ENCODE measurements at regions not wholly inside any gene's neighbourhood (a gene's known extent, or its start where the extent isn't known, plus 50 kb on each side); places are given as distances from the start of the nearest gene placed in this dataset.

DNA sequence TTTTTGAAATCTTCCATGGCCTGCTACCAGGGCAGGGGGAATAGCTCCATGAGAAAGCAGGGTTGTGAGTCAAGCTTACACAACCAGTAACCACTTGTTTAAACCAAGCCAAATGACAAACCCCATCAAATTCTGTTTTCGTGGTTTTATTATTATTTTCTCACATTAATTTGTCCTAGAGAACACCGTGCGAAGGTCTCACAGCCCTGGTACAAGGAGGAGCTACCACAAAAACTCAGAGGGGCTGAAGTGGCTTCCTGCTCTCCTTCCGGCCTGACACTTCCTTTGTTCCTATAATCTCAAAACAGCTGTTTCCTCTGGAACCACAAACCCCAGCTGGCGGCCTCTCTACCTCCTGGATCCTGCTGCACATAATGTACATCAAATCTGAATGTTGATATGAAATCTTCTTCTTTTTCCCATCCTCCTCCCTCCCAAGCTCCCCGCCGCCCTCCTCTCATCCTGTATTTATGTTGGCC, 375.9 kb downstream of the MCTP2 start:
- DNase-seq (ENCODE audit: low spot score): peak; percentile 20

DNA sequence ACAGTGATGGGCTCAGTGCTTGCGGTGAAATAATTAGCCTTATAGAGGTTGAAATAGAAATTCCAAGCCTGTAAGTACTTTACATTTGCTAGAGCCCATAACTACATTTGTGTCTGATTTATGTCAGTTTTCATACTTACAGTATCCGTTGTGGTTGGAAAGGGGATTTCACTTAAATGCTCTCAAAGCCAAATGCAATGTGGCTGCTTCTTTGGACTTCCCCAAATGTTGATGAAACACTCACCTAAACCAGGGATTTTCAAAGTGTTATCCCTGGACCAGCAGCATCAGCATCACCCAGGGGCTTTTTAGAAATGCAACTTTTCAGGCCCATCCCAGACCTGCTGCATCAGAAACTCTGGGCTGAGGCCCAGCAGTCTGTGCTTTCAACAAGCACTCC, 378.7 kb downstream of the MCTP2 start:
- no peak for DNase-seq (ENCODE audit: low spot score)

DNA sequence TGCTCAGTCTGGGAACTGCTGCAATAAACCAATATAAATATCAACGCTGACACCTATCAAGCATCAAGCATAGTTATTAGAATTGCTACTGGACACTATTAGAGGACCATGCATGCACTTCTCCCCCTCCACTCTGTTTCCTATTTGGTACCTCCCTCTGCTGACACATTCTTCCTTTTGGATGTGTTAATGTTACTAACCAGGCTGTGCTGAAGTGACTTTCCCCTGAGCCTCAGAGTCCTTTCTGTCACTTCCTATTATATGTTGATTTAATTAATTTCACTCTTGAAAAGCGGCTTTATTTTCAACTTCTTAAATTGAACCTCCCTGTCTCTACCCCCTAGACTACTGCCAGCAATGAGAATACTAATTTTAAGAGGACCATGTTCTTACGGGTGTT, 379.1 kb downstream of the MCTP2 start:
- DNase-seq (ENCODE audit: low spot score): no peak

DNA sequence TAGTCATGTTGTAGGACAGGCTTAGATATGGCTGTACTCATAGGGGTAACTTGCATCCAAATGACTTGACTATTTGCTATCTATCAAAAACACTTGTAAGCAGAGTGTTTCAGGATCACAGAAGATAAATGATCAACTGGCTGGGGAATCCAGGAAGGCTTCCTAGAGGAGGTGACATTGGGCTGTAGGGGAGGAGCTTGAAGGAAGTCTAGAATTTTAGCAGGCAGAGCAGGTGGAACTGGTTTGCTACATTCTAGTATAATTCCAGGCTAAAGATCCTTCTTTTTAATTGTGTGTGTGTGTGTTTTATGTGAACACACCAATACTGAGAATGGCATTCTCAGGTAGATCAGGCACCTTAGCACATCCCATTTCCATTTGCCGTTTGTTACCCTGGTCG, 380.3 kb downstream of the MCTP2 start:
- no peak for DNase-seq (ENCODE audit: low spot score)

DNA sequence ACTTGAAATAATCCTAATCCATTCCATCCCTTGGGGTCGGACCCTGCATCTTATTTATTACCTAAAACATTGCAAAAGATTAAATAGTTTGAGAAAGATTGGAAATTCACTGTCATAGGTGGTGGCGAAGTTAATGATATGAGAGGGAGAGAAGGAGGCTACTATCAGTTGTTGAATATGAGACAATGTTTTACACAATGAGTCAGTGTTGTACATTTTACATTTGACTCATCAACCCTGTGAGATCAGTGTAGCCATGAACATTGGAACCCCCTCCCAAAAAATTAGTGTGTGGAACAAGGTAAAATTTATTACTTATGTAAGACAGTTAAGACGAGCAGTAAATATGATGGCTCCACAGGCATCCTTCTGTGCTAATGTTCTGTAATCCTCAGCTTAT, 384.3 kb downstream of the MCTP2 start:
- DNase-seq (ENCODE audit: low spot score): no peak

DNA sequence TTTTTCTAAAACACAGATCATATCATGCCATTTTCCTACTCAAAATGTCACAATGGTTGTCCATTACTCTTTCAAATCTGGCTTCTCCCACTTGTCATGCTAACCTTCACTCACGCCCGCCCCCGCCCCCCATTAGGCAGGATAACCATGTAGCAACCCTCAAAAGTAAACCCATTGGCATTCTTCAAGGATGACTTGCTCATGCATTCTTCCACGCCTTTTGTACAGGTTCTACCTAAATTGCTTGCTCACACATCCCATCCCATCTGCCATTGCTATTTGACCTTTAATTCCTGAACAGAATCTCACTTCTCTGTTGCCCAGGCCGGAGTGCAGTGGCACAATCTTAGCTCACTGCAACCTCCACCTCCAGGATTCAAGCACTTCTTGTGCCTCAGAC, 389.3 kb downstream of the MCTP2 start:
- no peak for DNase-seq (ENCODE audit: low spot score)

DNA sequence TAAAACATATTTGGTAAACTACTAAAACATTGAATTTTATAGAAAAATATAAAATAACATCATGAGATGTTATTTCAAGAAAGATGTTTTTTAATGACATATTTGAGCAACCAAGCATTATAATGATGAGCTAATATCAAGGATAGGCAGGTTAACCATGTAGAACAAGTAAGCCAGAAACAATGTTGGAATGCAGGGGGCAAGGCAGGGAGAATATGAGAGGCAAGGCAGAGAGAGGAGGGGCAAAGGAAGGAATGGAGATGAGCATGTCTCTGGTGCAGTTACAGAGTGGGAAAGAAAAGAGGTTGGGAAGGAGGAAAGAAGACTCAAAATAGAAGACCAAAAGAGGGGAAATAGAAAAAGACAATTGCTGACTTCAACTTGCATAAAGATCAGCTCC, 390.4 kb downstream of the MCTP2 start:
- DNase-seq (ENCODE audit: low spot score): no peak

DNA sequence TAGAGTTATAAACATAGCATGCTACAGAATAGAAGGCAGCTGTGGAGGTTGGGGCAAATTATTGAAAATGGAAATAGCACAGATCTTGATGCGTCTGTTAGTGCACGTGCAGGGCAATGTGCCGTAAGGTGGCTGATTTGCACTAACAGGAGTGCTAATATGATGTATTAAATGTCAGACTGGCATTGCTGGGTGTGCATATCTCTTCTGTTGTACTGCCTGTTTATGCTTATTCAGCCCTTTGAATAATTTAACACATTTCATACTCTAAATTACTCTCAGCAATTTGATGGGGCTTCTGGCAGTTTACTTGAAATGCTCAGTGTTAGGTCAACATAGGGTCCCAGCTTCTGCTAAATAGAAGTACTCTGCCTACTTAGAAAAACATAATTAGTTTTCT, 395.6 kb downstream of the MCTP2 start:
- DNase-seq (ENCODE audit: low spot score): no peak

DNA sequence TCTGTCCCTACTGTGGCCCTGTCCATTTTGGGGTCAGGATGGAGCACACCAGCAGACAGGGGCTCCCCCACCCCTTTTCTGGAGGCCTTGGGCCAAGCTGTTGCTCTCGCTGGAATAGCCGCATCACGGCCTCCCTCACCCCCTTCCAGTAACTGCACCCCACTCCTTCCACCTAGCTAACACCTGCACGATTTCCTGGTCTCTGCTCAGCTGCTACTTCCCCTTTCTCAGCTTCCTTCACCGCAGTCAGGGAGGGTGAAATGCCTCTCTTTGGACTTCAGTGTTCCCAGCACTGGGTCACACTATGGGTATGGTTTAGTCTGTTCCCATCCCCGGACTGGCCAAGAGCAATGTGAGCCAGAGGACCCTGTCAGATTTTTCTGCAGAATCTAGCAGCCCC, 400.2 kb downstream of the MCTP2 start:
- no peak for DNase-seq (ENCODE audit: low spot score)

DNA sequence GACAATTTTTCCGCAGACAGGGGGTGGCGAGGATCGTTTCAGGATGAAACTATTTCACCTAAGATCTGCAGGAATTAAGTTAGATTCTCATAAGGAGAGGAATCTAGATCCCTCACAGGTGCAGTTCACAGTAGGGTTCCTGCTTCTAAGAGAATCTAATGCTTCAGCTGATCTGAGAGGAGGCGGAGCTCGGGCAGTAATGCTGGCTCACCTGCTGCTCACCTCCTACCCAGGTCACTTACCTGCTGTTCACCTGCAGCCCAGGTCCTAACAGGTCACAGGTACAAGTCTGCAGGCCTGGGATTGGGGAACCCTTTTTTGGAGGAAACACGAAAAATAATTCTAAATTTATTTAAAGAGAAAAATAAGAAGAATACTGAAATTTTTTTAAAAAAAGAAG, 406.8 kb downstream of the MCTP2 start:
- DNase-seq (ENCODE audit: low spot score): no peak

DNA sequence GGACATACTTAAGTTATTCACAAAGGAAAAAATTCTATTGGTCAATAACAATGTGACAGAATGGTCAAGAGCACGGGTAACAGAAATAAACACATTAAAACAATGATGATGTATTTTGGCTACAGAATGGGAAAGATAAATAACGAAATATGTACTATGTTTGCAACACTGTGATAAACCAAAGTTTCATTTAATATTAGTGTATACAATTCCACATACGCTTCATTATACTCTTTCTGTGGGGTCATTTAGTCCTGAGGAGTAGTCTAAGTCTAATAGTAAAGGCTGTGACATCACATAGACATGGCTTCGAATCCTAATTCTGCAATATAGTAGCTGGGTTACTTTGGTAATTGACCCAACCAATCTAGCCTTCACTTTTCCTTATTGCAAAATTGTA, 408.3 kb downstream of the MCTP2 start:
- DNase-seq (ENCODE audit: low spot score): no peak

DNA sequence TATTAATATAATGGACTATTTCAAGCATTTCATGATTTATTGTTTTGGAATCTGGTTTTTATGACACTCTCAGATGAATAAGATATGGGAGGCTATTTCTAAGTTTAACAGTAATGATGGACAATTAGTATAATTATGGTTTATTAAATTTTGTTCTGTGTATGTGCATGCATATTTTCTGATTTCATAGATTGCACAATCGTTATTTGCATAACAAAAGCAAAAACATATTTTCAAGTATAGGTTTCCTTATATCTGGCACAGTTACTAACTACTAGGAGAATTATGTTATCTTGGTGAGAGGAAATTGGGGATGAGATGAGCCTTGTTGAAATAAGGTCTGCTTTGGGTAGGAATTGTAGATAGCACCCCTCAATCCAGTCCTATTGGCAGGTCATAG, 413.1 kb downstream of the MCTP2 start:
- DNase-seq (ENCODE audit: low spot score): no peak

DNA sequence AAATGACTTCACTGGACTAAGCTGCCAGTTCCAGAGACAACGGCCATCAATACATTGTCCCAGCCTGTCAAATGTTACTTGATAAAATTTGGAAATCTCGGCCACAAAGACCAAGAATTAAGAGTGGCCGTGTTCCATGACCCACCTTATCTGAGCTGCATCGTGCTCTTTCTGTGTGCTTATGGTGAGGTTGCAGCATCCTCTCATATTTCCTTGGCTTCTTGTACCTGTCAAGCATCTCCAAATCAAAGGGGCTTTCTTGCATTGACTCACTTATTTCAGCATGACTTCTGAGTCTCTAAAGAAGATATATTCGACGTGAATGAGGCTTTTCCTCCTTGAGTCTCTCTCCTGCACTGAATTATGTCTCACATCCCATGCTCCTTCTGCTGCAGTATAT, 421.7 kb downstream of the MCTP2 start:
- DNase-seq (ENCODE audit: low spot score): no peak

DNA sequence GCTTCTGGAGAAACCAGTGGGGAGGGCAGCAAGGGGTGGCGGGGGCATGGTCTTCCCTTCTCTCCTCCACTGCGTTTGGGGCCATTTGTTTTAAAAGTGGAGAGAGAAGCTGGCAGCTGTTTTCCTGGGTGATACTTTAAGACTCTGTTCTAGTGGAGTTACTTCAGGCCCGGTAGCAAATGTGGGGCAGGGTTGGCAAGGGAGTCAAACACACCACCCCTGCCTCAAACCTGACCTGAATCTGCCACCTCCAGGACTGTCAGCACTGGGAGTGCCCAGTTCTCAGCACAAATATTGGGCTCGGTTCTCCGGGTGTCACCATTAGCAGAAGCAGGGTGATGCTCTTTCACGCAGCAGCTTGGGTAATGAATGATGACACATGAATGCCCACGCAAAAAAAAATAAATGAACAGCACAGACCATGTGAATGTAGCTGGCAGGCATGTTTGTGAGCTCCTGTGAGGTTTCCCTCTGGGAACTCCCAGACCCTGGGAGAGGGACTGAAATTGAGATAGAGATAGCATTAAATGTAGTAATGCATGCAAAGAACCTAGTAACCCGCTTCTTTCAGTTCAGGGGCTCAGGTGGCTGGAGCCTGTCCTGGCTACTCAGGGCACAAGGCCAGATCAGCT, 424.0 kb downstream of the MCTP2 start:
- no peak for DNase-seq (ENCODE audit: low spot score)

DNA sequence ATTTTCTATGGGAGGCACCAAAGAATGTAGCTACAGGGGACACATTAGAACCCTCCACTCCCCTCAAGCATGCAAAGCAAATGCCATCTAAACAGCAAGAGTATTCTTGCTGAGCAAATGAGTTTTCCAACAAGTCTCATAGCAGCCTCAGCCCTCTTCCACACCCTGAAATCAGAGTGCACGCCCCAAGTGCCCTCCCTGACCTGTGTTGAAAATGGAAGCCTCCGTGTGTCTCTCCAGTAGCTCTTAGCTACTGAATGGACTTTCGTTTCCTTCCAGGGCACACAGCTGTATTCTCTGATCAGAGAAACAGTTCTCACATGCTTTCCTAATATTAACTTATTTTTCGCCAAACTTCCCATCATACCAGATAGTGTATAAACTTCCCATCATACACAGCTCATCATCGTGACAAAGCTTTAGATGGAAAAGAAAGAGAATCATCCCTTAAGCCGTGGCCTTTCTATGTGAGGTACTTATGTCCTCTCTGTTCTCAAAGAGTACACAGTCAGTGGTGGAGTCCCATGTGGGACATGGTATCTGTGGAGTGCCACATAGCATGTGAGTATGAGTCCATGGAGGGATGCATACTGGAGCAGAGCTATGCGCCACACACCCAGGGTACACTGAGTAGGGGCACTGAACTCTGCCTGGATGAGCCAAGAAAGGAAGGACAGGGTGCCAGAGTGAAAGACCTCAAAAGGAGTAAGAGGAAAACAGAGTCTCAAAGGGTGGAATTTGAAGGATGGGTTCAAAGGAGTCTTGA, 434.5 kb downstream of the MCTP2 start:
- no peak for DNase-seq (ENCODE audit: low spot score)

DNA sequence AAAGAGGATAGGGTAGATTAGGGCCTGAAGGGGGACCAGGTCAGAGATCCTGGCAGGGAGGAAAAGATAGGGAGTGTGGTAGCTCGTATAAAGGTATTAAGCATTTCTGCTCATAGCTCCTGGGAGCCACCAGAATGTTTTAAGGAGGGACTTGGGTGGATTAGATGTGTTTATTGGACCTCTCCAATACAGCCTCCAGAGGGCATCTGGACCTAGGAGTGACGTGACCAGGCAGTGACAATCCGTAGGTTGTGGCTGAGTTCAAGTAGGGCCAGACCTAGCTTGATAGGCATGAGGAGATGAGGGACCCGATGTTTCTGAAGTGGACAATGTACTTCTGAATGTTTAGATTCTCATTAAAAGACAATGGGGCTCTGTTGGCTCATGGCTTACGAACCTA, 435.2 kb downstream of the MCTP2 start:
- no peak for DNase-seq (ENCODE audit: low spot score)

DNA sequence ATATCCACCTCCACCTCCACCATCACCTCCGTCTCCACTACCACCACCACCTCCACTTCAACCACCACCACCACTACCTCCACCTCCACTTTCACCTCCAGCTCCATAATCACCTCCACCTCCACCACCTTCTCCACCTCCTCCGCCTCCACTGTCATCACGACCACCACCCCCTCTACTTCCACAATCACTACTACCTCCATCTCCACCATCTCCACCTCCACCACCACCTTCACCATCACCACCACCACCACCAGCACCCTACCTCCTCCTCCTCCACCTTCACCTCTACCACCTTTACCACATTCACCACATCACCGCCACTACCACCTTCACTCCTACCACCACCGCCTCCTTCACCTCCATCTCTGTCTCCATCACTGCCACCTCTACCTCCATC, 435.7 kb downstream of the MCTP2 start:
- DNase-seq (ENCODE audit: low spot score): no peak

DNA sequence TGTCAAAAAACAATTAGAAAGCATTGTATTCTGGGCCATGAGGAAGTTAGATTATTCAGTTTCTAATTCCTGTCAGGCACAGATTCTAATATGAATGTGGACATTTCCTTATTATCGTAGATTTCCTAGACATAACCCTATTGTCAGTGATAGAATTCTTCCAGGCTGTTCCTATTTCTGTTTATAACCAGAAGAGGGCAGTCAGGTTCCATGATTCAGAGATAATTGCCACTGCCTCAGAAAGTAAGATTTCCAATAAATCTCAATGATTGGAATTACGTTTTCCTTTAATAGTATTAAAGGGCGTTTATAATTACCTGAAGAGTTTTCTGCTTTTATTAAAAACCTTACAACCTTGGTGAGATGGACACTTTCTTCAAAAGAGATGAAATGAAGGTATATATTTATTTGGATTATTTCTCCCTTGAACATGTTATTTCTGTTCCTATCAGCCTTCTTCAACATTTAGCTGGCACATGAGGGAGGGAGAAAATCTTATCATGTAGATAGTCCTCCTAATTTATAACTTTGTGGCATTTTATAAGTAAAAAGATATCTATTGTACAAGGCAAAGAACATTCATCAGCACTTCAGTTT, 439.2 kb downstream of the MCTP2 start:
- peak; percentile 67 for DNase-seq (ENCODE audit: low spot score)

DNA sequence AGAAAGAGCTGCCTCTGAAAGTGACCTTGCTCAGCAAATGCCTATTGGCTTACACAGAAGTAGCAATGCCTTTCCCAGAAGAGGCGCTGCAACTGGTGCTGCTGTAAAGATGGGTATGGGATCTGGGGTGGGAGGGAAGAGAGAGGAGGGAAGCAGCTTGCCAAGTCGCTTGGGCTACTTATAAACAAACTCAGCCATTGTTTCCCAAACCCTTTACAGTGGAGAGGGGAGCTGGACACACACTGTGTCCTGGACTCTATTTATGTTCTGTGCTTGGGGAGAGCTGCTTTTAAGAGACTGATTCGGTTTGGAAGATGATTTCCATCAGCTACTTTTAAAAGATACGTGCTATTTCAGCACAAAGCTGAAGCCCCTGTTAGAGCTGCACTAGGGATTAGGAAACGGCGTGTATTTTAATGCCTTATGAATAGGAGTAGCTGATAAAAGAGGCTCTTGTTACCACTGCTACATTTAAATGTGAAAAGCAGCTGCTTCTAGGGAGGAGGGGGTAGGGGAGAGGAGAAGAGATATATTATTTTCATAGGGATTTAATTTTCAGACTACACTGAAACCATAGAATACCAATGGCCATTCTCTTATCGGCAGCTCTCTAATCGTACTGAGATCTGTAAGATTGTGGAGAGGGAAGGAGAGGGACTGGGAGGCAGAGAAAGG, 440.6 kb downstream of the MCTP2 start:
- peak; percentile 43 for DNase-seq (ENCODE audit: low spot score)

DNA sequence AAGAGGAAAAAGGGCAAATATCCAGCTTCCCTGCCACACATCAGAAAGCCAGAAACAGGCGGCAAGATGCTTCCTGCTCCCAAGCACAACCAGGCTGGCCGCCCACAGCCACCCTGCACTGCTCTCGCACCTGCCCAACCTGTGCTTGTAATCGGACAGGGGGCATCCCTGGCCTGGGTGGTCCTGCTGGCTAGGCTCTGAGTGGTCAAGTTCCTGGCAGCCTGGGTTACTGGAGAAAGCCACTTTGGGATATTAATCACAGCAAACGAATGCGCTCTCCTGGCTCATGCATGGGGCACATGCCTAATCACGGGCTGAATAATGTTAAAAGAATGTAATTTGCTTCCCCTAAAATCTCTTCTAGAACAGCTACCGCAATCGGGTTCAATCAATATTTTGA, 442.4 kb downstream of the MCTP2 start:
- DNase-seq (ENCODE audit: low spot score): no peak

DNA sequence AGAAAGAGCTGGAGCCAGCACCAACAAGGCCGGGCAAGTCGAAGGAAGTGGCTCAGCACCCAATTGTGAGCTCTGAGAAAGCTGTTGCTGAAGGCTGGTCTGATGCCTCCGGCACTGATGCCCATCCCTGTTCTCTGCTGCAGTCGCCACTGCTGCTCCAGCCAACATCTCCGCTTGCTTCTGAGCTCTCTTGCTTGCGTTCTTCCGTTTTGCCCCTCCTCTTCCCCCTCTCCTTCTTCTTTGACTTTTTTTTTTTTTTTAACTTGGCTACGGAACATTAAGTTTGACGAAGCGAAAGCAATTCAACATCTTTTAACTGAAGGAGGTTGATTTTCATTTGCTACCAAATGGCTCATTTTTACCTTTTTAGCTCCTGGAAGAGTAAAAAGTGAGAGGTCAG, 442.9 kb downstream of the MCTP2 start:
- DNase-seq (ENCODE audit: low spot score): no peak

DNA sequence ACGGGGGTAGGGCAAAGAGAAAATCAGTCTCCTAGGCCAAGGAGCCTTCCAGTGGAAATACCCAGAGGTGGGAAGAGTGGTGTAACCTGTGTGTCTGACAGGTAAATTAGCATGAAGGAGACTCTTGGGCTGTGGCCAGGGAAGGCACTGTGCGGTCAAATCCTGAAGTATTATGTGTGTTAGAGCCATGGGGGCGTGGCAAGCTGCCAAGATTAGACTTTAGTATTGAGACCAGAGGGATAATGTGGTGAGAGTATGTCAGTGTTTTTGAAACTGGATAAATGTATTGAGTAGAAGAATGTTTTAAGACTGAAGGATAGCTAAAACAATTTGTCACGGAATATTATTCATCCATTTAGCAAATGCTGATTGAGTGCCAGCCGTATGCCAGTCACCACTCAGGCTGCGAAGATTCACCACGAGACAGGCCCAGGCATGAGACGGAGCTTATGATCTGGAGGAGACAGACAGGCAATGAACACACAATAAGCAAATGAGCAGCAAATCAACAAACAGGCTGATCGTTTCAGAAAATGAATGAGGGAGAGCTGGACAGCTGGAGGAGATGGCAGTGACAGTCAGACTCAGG, 445.9 kb downstream of the MCTP2 start:
- no peak for DNase-seq (ENCODE audit: low spot score)

DNA sequence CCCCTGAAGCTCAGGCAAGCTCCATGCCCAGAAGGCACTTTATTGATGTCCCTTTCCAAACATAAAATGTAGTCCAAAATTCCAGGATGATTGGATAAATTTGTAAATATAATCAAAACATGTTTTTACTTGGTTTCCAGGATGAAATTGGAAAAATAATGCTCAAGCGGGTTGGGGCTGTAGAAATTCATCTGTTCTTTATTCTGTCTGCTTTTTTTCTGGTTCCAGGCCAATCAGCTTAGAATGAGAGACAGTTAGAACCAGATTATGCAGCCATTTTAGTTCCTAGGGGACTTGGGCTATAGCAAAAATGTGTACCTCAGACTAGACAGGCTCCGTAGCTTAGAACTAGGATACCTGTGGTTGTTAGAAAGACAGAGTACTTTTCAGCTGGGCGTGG, 450.8 kb downstream of the MCTP2 start:
- DNase-seq (ENCODE audit: low spot score): no peak

Data from pons (tissue), 1 donor.